HG02970 (cell line): ENCODE measurements at regions not wholly inside any gene's neighbourhood (a gene's known extent, or its start where the extent isn't known, plus 50 kb on each side); places are given as distances from the start of the nearest gene placed in this dataset.
"Not testable (repeated sequence)": the region's sequence is repeated elsewhere in the genome, so short reads cannot be mapped to it uniquely, and the experiment has no call there.

Experiments used
- ATAC-seq: cut with Tn5 transposase; IDR thresholded peaks from one replicate; pipeline ENCODE4 v1.9.1; 2021; ENCODE audit warnings: mild to moderate bottlenecking, moderate library complexity, moderate number of reproducible peaks; ENCODE audit not compliant: unreplicated experiment, low FRiP score

DNA sequence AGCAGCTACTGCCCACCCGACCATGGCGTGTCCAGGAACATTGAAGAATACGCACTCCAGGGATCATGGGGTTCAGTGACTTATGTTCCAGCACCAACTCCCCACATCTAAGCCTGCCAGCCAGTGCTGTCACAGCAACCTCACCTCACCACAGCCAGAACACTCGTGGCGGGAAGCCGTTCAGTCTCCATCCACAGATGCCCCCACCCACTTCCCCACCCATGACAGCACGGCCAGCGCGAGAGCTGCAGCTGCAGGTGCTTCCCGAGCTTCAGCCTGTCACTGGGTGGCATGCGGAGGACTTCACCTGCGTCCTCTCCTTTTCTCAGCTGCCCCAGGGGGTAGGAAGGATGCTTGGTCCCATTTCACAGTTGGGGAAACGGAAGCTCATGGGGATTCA is 50.3 kb downstream of the RBFOX3 start:
- no peak for ATAC-seq

DNA sequence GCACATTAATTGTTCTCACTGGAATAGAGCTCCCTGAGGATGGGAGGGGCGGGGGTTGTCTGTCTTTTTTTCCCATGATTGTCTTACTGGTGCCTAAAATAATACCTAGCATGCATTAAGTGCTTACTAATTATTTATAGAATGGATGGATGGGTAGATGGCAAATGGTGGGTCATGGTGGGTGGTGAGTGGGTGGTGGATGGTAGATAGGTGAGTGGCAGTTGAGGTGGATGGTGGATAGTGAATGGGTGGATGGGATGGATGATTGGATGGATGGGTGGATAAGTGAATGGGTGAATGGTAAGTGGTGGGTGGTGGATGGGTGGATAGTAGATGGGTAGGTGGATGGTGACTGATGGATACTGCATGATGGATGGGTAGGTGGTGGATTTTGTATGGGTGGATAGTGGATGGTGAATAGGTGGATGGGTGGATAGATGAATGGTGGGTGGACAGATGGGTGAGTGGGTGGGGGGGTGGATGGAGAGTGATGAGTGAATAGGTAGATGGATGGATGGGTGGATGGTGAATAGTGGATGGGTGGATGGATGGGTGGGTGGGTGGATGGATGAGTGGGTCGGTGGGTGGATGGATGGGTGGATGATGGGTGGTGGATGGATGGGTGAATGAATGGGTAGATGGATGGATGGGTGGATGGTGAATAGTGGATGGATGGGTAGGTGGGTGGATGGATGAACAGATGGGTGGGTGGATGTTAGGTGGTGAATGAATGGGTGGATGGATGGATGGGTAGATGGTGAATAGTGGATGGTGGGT is 51.6 kb downstream of the RBFOX3 start:
- no peak for ATAC-seq

DNA sequence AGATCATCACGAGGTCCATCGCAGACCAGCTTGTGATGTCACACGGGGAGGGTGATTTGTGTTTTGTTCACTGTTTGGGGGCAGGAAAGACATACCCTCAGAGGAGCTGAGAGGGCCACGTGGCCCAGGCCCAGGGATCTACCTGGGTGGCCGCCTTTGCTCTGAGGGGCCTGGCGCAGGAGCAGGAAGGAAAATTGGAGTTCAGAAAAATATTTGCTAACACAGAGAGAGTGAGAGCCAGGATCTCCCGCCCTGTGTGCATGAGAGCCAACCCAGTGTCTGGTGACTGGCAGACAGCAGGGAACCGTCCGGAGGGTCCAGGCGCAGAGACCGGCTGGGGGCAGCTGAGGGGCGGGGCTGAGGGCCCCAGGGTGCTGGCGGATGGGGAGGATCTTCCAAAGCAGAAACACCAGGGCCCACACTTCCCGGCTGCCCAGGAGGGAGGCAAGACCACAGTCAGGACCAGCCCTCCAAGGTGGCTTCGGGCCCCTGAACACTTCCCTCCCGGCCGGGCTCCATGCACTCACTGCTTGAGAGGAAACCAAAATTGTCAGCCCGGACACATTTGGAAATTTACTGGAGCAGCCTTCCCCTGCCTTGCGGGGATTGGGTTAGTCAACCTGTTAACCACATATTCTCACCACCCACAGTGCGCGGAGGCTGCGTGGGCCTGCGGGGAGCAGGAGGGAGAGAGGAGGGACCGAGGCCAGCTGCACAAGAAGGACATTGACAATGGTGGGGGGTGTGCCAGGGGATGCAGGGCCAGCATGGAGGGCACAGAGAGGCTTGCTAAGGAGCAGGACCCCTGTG is 52.6 kb downstream of the RBFOX3 start:
- ATAC-seq: no peak

DNA sequence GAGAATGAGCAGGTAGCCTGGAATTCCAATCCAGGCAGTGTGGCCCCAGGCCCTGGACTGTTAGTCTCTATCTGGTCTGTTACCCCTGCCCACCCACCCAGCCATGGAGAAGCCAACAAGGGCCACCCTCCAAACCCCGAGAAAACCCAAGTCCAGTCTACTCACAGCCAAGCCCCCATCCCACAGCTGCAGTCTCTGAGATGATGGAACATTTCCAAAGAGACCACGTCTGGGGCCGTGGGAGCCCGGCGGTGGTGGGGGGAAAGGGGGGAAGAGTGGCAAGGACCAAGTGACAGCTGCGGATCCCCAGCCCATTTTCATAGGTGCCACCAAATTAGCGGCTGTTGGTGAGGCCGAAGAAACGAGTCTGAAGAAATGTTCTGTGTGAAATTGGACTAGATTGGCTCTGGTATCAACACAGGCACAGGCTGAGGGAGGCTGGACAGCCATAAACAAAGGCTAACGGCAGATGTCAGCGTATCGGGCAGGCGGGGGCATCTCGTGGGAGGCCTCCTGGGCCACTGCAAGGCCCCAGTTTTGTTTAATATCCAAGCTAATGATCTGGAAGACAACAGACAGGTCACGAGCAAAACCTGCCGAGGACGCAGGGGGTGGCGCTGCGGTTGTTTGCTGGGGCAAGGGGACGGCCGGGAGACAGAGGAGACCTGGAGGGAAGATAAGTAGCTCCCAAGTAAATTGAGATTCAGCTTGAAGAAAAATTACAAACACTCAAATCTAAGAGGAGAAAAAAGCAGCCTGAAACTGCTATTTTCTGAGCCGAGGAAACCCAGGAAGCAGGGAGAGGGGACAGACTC is 53.4 kb downstream of the RBFOX3 start:
- no peak for ATAC-seq

DNA sequence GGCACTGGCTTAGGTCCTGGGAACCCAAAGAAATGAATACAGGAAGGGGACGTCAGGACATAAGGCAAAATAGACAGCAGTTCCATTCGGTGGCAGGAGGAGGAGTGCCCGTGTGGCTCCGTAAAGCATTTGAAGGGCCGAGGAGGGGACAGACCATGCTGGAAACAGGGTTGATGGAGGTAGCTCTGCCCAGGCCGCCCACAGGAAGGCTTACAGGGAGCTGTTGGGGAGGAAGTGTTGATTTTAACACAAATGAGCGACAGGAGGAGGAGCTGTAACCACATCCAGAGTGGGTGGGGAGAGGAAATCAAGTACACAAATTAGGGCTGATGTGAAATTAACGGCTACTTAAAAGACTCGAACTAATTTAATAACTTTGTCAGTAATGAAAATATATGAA is 54.6 kb downstream of the RBFOX3 start:
- no peak for ATAC-seq

DNA sequence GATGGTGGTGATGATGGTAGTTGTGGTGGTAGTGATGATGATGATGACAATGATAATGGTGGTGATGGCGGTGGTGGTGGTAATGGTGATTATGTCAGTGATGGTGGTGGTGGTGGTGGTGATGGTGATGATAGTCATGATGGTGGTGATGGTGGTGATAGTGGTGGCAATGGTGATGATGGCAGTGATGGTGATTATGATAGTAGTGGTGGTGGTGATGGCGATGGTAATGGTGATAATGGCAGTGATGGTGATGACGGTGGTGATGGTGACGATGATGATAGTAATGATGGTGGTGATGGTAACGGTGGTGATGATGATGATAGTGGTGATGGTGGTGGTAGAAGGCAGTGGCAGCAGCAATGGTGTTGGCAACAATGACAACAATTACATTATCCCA is 55.3 kb downstream of the RBFOX3 start:
- ATAC-seq: no peak

DNA sequence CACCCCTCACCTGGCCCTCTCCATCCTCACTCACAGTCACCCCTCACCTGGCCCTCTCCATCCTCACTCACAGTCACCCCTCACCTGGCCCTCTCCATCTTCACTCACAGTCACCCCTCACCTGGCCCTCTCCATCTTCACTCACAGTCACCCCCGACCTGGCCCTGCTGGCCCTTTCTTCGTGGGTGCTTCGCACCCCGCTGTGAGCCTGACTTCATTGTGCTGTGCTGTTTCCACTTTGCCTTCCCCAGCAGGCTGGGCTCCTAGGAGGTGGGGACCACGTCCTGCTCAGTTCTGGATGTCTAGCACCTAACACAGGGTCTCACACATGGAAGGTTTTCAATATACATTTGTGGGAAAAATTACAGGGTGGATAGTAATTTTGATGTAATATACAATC is 56.5 kb downstream of the RBFOX3 start:
- not testable (repeated sequence) for ATAC-seq

DNA sequence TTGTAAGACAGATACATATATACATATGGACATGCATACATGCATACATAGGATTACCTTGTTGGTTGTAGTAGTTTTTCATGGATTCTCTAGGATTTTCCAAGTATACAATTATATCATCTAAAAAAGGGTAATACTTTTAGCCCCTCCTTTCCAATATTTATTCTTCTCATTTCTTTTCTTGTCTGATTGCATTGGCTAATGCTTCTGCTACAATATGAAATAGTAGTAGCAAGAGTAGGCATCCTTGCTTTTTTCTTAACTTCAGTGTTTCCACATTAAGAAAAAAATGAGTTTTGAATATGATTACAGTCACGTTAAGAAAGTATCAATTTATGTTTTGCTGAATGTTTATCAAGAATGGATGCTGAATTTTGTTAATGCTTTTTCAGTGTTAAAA is 58.0 kb downstream of the RBFOX3 start:
- ATAC-seq: no peak

DNA sequence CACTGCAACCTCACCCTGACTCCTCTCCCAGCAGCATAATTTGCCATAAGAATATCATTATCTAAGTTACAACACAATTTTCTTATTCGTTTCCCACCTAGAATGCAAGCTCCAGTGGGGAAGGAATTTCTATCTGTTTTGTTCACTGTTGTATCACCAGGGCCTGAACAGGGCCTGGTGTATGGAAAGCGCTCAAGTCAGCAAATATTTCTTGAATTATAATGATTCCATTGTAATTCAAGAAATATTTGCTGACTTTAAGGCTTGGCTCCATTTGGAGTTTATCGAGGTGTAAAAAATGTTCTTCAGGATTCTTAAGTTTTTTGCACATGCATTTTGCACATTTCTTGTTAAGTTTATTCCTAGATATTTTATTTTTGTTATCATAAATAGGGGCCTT is 58.4 kb downstream of the RBFOX3 start:
- ATAC-seq: no peak

DNA sequence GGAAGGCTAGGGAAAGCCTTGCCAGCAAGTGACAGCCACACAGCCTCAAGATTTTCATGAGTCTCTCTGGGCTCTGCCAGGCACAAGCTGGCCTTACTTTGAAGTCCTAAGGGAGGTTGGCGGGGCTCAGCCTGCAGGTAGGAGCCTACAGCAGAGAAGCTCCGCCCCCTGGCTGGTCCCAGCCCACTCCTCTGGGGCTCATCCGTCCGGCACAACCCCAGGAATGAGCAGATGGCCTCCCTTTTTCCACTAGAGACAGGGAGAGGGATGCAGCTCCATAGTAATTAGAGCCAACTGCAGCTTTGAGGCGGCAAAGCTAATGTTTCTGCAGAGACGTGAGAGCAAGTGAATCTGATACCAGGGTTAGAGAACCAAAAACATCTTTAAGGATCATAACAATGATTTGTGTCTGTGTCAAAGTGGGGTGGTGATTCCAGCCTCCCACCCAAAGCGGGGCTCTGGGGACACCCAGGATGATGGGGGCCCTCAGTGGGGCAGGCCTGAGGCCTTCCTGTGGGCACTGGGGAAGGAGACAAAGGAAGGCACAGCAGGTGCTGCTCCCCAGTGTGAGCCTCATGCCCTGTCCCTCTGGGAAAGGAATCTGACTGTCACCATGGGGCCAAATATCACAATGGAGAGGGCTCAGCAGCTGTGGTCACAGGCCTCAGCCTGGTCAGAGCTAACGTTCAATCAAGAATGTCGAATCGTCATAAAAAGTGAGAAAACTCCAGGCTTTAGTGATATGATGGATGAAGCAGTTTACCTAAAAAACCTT is 61.5 kb downstream of the RBFOX3 start:
- no peak for ATAC-seq

DNA sequence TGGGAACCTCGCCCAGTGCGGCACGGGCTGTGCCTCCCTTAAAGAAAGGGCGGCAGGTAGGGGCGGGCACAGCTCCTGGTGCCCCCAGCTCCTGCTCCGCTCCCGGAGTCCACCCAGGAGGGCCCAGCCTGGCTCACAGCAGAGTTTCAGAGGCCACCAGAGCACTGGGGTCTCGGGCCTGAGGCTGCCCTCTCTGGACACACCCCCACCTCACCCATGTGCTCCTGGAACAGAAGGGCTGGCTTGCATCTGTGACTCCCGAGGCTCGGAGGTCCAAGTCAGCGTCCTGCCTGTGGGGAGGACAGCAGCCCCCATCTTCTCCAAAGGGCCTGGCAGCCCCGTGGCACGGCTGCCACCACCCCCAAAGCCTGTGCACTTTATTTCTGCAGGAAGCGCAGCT is 62.7 kb downstream of the RBFOX3 start:
- no peak for ATAC-seq

DNA sequence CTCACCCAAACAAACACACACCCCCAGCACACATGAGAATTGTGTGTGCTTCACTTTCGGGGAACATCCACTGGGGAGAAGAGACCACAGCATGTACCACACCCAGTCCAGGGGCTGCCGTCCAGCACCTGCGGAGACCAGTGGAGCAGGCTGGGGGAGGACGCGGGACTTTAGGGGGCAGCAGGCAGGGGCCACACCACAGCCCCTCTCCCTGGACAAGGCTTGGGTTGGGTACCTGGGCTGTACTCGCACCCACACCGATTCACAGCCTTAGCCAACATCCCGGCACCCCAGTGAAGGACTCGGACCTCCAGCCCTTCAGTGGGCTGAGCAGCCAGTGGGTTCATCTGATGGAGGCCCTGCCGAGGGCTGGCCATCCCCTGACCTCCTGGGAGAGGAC is 63.3 kb downstream of the RBFOX3 start:
- no peak for ATAC-seq

DNA sequence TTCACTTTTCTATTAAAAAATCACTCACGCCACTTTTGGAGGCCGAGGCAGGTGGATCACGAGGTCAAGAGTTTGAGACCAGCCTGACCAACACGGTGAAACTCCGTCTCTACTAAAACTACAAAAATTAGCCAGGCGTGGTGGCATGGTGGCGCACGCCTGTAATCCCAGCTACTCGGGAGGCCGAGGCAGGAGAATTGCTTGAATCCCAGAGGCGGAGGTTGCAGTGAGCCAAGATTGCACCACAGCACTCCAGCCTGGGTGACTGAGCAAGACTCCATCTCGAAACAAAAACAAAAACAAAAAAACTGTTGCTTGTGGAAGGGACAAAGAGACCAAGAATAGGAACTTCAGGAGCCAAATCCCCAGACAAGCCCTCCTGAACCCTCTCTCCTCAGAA is 63.7 kb downstream of the RBFOX3 start:
- not testable (repeated sequence) for ATAC-seq

DNA sequence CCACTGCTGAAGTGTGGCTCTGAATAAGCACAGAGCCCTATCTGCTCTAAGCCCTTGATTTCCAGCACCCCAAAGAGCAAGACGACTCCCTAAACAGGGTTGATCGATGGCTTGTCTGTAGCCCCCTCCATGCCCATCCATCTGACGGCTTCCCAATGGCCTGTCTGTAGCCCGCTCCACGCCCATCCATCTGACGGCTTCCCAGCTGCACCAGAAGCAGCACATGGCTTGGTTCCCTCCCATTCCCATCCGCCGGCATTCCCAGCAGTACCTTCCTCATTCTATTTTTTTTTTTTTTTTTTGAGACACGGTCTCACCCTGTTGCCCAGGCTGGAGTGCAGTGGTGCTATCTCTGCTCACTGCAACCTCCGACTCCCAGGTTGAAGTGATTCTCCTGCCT is 64.5 kb downstream of the RBFOX3 start:
- ATAC-seq: no peak

DNA sequence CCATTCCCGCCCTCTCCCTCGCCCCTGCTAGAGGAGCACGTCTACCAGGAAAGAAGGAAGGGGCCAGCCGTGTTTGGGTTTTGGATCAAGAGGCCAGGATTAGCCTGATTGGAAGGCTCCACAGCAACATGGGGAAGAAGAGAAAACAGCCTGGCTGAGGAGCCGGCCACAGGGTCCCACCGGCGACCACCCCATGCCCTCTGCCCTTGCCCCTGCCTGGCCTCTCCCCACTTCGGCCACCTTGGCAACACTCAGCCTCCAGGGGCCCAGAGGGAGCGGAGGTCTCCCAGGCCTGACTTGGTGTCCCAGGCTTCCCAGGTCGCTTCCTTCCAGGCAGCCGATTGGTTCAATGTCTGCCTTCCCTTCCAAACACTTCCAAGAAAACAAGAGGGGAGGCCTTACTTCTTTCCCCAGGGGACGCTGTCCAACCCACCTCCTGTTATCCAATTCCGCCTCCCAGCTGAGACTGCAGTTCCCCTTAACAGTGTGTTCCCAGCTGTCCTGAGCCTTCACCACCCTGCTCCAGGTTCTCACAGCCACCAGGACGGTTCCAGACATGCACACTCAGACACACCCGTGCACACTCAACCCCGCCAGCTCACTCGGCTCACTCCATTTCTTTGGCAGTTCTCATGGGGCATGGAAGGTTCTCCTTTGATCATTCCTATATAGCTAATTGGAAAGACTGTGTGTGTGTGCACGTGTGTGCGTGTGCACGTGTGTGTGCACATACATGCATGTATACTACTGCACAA is 65.4 kb downstream of the RBFOX3 start:
- no peak for ATAC-seq

DNA sequence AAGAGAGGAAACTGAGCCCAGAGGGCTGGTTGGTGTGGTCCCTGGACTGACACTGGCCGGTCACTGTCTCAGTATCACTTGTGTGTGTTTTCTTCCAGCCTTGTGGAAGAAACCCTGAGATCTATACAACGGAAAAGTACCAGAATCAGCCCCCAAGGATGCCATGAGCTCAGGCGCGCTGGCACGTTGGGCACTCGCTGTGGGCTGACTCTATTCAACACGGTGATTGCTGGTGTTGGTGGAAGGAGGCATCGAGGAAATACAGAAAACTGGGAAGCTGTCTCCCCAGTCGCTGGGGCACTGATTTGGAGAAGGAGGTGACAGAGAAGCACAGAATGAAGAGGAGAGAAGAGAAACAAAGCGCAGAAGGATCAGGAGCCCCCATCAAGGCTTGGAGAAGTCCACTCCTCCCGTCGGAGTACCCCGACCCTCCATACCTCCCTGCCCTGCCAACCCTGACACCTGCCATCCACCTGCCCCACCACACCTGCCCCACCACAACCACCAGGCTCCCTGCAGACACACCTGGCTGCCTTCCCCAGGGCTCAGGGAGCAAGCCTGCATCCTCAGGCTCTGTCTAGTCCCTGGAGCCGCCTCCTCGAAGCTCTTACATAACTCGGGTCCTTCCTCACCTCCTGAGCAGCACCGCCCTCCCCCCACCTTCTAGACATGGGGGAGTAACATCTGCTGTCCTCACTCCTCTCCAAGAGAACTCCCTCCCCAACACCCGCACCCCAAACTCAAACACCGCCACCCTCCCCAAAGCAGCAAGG is 66.5 kb downstream of the RBFOX3 start:
- no peak for ATAC-seq

DNA sequence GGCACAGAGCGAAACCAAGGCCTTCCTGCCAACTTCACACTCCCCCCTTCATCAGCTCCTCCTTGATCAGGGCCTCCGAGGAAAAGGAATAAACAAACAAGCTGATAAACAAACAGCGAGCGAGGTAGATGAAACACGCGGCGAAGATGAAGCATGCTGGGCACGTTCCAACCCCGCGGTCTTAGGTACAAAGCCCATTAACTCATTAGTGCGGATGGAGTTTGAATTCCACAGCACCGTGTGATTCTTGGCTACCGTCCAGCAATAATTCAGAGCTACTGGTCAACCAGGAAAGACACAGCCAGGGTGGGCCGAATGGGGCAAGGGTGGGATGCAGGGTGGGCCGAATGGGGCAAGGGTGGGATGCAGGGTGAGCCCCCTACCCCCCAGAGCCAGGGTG is 67.3 kb downstream of the RBFOX3 start:
- no peak for ATAC-seq

DNA sequence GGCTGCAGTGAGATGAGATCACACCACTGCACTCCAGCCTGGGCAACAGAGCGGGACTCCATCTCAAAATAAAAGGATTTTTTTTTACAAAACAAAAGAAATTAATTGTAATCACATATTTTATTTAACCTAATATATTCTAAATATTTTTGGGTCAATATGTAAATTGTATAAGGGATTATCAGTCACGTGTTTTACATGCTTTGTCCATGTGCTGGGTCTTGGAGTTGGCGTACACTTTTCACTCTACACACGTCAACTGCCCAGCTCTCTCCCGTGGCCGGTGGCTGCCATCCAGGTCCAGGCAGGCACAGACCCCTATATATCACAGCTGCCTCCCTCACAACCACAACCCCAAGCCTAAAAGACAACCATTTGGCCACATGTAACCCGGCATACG is 68.1 kb downstream of the RBFOX3 start:
- no peak for ATAC-seq
